ENCODE measurements at regions not wholly inside any gene's neighbourhood (a gene's known extent, or its start where the extent isn't known, plus 50 kb on each side); places are given as distances from the start of the nearest gene placed in this dataset.

DNA sequence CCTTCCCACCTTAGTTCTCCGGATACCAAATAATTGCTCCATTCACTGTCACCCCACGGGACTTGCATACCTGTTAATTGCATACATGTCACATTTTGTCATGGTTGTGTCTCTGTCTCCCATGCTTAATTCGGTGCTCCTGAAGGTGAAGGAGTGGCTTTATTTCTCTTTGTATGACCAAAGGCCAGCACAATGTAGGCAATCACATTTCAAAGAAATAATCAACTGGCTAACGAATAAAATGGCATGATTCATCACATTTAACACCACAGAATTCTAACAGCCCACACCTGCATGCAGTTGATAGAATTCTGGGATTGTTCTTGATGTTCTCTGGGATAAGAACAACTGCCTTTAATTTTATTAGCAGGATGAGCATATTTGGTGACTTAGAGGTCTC lies 59.3 kb downstream of the ATXN3L start:
- TF ChIP-seq ARNT (IDR thresholded peaks at IDR 0.05), result no peak
- no peak for TF ChIP-seq ZNF384 (IDR thresholded peaks at IDR 0.05)
- no peak for TF ChIP-seq HDGF (IDR thresholded peaks at IDR 0.05; ENCODE audit: borderline replicate concordance)
- TF ChIP-seq LEF1 (IDR thresholded peaks at IDR 0.05; ENCODE audit: borderline replicate concordance), result no peak
- TF ChIP-seq BHLHE40 (IDR thresholded peaks at IDR 0.05; ENCODE audit: borderline replicate concordance), result no peak
- TF ChIP-seq FOXM1 (IDR thresholded peaks at IDR 0.05; ENCODE audit: borderline replicate concordance), result no peak
- no peak for TF ChIP-seq SUZ12 (IDR thresholded peaks at IDR 0.05)
- no peak for TF ChIP-seq SP1 (IDR thresholded peaks at IDR 0.05)
- no peak for TF ChIP-seq PKNOX1 (IDR thresholded peaks at IDR 0.05)
- no peak for TF ChIP-seq NFRKB (IDR thresholded peaks at IDR 0.05)
- no peak for TF ChIP-seq FOXK2 (IDR thresholded peaks at IDR 0.05)
- TF ChIP-seq FOXA1 (IDR thresholded peaks at IDR 0.05), result no peak
- TF ChIP-seq CTBP1 (IDR thresholded peaks at IDR 0.05; ENCODE audit: borderline replicate concordance), result no peak
- no peak for TF ChIP-seq ELF4 (IDR thresholded peaks at IDR 0.05)
